NCI-H1417 treated with DMSO at 0.1 percent for 48 hours (cell line): ENCODE measurements at regions not wholly inside any gene's neighbourhood (a gene's known extent, or its start where the extent isn't known, plus 50 kb on each side); places are given as distances from the start of the nearest gene placed in this dataset.

Experiments used
- DNase-seq: peaks from one replicate; lab custom pipeline; 2025; lab: John Stamatoyannopoulos, UW

DNA sequence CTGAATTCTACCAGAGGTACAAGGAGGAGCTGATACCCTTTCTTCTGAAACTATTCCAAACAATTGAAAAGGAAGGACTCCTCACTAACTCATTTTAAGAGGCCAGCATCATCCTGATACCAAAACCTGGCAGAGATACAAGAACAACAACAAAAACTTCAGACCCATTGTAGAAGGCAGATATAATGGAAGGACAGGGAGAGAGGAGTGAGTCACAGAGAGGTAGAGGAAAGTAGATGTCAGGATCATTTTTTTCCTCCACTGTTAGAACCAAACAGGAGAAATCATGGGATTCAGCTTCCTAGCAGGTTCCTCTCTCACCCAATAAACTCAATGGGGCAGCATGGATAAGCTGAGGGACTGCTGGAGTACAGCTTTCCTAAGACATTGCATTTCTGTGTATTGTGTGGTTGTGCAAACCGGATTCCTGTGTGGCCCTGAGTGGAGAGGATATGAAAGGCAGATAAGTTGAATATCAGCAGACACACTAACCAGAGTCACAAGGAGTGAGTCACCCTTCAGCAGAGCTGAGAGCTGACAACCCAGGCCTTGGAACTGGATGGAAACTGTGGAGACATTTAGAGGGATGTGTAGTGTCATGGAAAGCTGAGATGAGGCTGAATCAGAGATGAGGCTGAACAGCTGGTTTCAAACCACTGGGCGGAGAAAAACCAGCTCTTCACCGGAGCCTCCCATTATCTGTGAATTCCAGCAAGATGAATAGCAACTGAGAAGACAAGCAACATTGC lies 60.9 kb upstream of the MMADHC start:
- DNase-seq = no peak

GRCh38 chr2:149645391-149645790 lies 57.8 kb upstream of the MMADHC start:
- DNase-seq = no peak
